ENCODE measurements at regions not wholly inside any gene's neighbourhood (a gene's known extent, or its start where the extent isn't known, plus 50 kb on each side); places are given as distances from the start of the nearest gene placed in this dataset.

- no peak for TF ChIP-seq TAF1 (IDR thresholded peaks at IDR 0.05; ENCODE audit: borderline replicate concordance, insufficient read depth, low read length)
- no peak for TF ChIP-seq SIN3A (IDR thresholded peaks at IDR 0.05; ENCODE audit: borderline replicate concordance, insufficient read depth, low read length)
Measured at GRCh38 chr1:104801344-104801743, 1051.6 kb downstream of the AMY1C start.
